ENCODE measurements at regions not wholly inside any gene's neighbourhood (a gene's known extent, or its start where the extent isn't known, plus 50 kb on each side); places are given as distances from the start of the nearest gene placed in this dataset.
A peak's percentile ranks its signal among the peaks of the same experiment; 100 is the strongest.

DNA sequence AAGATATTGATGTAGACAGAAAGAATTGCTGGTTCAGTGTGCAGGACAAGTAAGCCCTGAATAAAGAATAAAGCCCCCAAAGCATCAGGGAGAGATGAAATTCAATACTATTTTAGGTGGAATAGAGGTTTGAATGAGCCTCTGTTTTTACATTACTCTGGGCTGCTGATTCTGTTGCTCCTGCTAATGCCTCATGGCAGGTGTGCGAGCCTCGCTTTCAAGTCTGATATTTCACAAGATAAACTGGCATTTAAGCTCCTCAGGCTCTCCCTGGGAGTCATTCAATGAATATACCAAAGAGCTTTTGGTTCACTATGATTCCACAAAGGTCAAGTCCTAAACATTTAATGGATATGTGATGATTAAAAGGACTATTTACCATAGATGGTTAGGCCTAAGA is 601.0 kb upstream of the SLC39A10 start:
- H3K4me3 ChIP-seq (ENCODE audit: control insufficient read depth in 1 of 7, extremely low read depth in 1 of 7, insufficient read depth in 4 of 7, low read depth in 2 of 7, low read length in 6 of 7), result no peak overlapping the region
- no peaks in the 10 kb centered on the region for H3K36me3 ChIP-seq (ENCODE audit: control insufficient read depth in 4 of 4, insufficient read depth in 4 of 4, low read length in 3 of 4)
- no peak for DNase-seq
- H3K9me3 ChIP-seq (ENCODE audit: control extremely low read depth in 1 of 5, control insufficient read depth in 4 of 5, insufficient read depth in 2 of 5, low read depth in 1 of 5, low read length in 4 of 5), result no peaks in the 10 kb centered on the region
- no peak overlapping the region for H3K27ac ChIP-seq (ENCODE audit: insufficient read depth in 1 of 2, low read depth in 1 of 2, low read length in 2 of 2, poor library complexity in 1 of 2, severe bottlenecking in 2 of 2)
- WGBS (ENCODE audit: insufficient coverage), result 100% methylated on average over 1 of the region's 2 CpGs
- no peaks in the 10 kb centered on the region for H3K27me3 ChIP-seq (replicated peaks in 2 of 5; ENCODE audit: control insufficient read depth in 4 of 5, insufficient read depth in 5 of 5, low read length in 4 of 5)
- ChIA-PET CTCF (no interaction called here), POLR2A (no interaction called here)
- no peaks in the 10 kb centered on the region for H3K4me1 ChIP-seq (ENCODE audit: control extremely low read depth in 1 of 4, control insufficient read depth in 4 of 4, insufficient read depth in 4 of 4, low read length in 3 of 4)

DNA sequence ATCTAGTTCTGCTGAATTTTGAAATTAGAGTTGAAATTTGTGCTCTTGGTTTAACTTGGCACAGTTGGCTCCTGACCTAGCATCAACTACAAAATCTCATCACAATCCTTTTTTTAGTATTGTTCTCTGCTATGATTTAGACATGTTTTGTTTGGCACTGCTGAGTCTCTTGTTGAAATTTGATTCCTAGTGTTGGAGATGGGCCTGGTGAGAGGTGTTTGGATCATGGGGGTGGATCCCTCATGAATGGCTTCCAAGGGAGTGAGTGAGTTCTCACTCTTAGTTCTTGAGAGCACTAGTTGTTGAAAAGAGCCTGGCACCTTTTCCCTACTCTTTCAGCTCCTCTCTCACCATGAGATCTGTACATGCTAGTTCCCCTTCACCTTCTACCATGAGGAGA is 605.6 kb upstream of the SLC39A10 start:
- Histone ChIP-seq H3K4me1 (ENCODE audit: control extremely low read depth in 1 of 4, control insufficient read depth in 4 of 4, insufficient read depth in 4 of 4, low read length in 3 of 4) (no peaks in the 10 kb centered on the region), H3K9me3 (ENCODE audit: control extremely low read depth in 1 of 5, control insufficient read depth in 4 of 5, insufficient read depth in 2 of 5, low read depth in 1 of 5, low read length in 4 of 5) (no peaks in the 10 kb centered on the region), H3K27me3 (replicated peaks in 2 of 5; ENCODE audit: control insufficient read depth in 4 of 5, insufficient read depth in 5 of 5, low read length in 4 of 5) (no peaks in the 10 kb centered on the region), H3K4me3 (ENCODE audit: control insufficient read depth in 1 of 7, extremely low read depth in 1 of 7, insufficient read depth in 4 of 7, low read depth in 2 of 7, low read length in 6 of 7) (no peak overlapping the region), H3K27ac (ENCODE audit: insufficient read depth in 1 of 2, low read depth in 1 of 2, low read length in 2 of 2, poor library complexity in 1 of 2, severe bottlenecking in 2 of 2) (no peak overlapping the region), H3K36me3 (ENCODE audit: control insufficient read depth in 4 of 4, insufficient read depth in 4 of 4, low read length in 3 of 4) (no peaks in the 10 kb centered on the region)
- CTCF ChIA-PET, result no interaction called here
- no peak for DNase-seq
- POLR2A ChIA-PET, result no interaction called here

DNA sequence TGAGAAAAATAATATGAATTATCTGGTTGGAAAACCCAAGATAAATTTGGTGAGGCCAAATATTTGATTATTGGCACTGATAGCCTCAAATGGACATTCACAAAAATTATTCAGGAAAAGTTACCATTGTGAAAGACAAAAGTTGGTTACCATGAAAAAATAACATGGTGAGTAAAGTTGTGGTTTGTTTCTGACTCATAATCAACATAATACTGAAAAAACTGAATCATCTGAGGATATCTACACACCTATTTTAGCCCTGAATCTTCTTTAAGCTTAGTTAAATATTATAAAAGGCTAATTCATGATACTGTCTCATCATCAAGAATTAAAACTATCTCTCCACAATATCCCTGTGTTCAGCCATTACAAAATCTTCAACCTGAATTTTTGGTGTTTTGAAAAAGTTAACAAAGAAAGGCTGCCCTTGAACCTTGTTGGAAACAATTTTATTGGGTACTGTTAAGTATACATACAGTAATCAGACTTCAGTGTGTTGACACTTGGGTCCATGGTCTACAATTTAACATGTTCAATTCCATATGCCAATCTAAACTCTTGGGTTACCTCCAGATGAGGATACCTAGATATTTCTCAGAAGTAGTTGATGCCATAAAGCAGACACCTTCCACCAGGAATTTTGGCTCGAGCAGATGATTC is 607.5 kb upstream of the SLC39A10 start:
- no peaks in the 10 kb centered on the region for H3K36me3 ChIP-seq (ENCODE audit: control insufficient read depth in 4 of 4, insufficient read depth in 4 of 4, low read length in 3 of 4)
- DNase-seq, result no peak
- no peaks in the 10 kb centered on the region for H3K4me1 ChIP-seq (ENCODE audit: control extremely low read depth in 1 of 4, control insufficient read depth in 4 of 4, insufficient read depth in 4 of 4, low read length in 3 of 4)
- POLR2A ChIA-PET, result no interaction called here
- WGBS (ENCODE audit: insufficient coverage), result no CpG with 5 or more reads among the region's 1 CpG
- H3K4me3 ChIP-seq (ENCODE audit: control insufficient read depth in 1 of 7, extremely low read depth in 1 of 7, insufficient read depth in 4 of 7, low read depth in 2 of 7, low read length in 6 of 7), result no peak overlapping the region
- no peaks in the 10 kb centered on the region for H3K9me3 ChIP-seq (ENCODE audit: control extremely low read depth in 1 of 5, control insufficient read depth in 4 of 5, insufficient read depth in 2 of 5, low read depth in 1 of 5, low read length in 4 of 5)
- CTCF ChIA-PET, result no interaction called here
- H3K27me3 ChIP-seq (replicated peaks in 2 of 5; ENCODE audit: control insufficient read depth in 4 of 5, insufficient read depth in 5 of 5, low read length in 4 of 5), result no peaks in the 10 kb centered on the region
- H3K27ac ChIP-seq (ENCODE audit: insufficient read depth in 1 of 2, low read depth in 1 of 2, low read length in 2 of 2, poor library complexity in 1 of 2, severe bottlenecking in 2 of 2), result no peak overlapping the region

DNA sequence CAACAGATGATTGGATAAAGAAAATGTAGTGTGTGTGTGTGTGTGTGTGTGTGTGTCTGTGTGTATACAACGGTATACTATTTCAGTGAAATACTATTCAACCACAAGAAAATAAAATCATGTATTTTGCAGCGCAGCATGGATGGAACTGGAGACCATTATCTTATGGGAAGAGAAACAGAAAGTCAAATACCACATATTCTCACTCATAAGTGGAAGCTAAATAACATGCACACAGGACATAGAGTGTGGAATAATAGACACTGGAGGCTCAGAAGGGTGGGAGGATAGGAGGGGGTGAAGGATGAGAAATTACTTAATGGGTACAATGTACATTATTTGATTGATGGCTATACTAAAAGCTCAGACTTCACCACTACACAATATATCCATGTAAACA is 609.1 kb upstream of the SLC39A10 start:
- WGBS (ENCODE audit: insufficient coverage), result no CpG with 5 or more reads among the region's 2 CpGs
- Histone ChIP-seq H3K4me1 (ENCODE audit: control extremely low read depth in 1 of 4, control insufficient read depth in 4 of 4, insufficient read depth in 4 of 4, low read length in 3 of 4) (no peaks in the 10 kb centered on the region), H3K27ac (ENCODE audit: insufficient read depth in 1 of 2, low read depth in 1 of 2, low read length in 2 of 2, poor library complexity in 1 of 2, severe bottlenecking in 2 of 2) (no peak overlapping the region), H3K4me3 (ENCODE audit: control insufficient read depth in 1 of 7, extremely low read depth in 1 of 7, insufficient read depth in 4 of 7, low read depth in 2 of 7, low read length in 6 of 7) (no peak overlapping the region), H3K9me3 (ENCODE audit: control extremely low read depth in 1 of 5, control insufficient read depth in 4 of 5, insufficient read depth in 2 of 5, low read depth in 1 of 5, low read length in 4 of 5) (no peaks in the 10 kb centered on the region), H3K27me3 (replicated peaks in 2 of 5; ENCODE audit: control insufficient read depth in 4 of 5, insufficient read depth in 5 of 5, low read length in 4 of 5) (no peaks in the 10 kb centered on the region), H3K36me3 (ENCODE audit: control insufficient read depth in 4 of 4, insufficient read depth in 4 of 4, low read length in 3 of 4) (no peaks in the 10 kb centered on the region)
- ChIA-PET POLR2A (no interaction called here), CTCF (no interaction called here)
- DNase-seq, result peak in 1 of 3 donors; percentile 9

DNA sequence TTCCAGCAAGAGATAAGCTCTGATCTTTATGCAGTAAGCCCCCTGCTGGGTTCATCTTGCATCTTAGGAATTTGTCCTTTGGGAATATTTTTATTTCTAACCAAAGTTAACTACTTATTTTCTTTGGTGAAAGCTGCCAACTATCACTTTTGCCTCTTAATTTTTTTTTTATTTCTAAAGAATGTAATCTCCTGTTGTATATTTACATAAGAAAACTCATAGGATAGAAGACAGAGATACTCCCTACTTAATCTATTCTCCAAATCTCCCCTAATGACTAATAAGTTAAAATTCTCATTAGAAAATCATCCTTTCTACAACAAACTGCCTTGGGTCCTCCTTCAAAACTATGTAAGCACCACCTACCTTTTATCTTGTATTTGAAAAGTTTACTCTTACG is 612.2 kb upstream of the SLC39A10 start:
- Histone ChIP-seq H3K9me3 (ENCODE audit: control extremely low read depth in 1 of 5, control insufficient read depth in 4 of 5, insufficient read depth in 2 of 5, low read depth in 1 of 5, low read length in 4 of 5) (no peaks in the 10 kb centered on the region), H3K4me1 (ENCODE audit: control extremely low read depth in 1 of 4, control insufficient read depth in 4 of 4, insufficient read depth in 4 of 4, low read length in 3 of 4) (no peaks in the 10 kb centered on the region), H3K27ac (ENCODE audit: insufficient read depth in 1 of 2, low read depth in 1 of 2, low read length in 2 of 2, poor library complexity in 1 of 2, severe bottlenecking in 2 of 2) (no peak overlapping the region), H3K4me3 (ENCODE audit: control insufficient read depth in 1 of 7, extremely low read depth in 1 of 7, insufficient read depth in 4 of 7, low read depth in 2 of 7, low read length in 6 of 7) (no peak overlapping the region), H3K27me3 (replicated peaks in 2 of 5; ENCODE audit: control insufficient read depth in 4 of 5, insufficient read depth in 5 of 5, low read length in 4 of 5) (no peaks in the 10 kb centered on the region), H3K36me3 (ENCODE audit: control insufficient read depth in 4 of 4, insufficient read depth in 4 of 4, low read length in 3 of 4) (no peaks in the 10 kb centered on the region)
- ChIA-PET POLR2A (no interaction called here), CTCF (no interaction called here)
- no CpG with 5 or more reads among the region's 1 CpG for WGBS (ENCODE audit: insufficient coverage)
- DNase-seq, result no peak

DNA sequence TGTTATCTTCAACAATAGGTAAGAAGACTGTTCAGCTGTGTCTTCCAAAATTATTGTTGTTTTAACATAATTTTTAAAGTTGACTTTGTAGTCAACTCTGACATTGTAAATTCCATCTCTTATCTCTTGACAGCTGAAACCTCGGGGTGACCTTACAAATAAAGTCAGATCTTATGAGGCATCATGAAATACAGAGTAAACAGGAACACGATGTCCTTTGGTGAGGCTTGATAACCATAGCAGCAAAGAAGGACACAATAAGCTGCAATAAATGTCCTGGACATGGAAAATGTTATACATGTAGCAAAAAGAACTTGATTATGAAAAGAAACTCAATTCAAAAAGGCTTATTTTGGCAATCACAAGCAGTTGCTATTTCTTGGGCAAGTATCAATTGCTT is 618.9 kb upstream of the SLC39A10 start:
- POLR2A ChIA-PET, result no interaction called here
- DNase-seq, result no peak
- CTCF ChIA-PET, result no interaction called here
- Histone ChIP-seq H3K9me3 (ENCODE audit: control extremely low read depth in 1 of 5, control insufficient read depth in 4 of 5, insufficient read depth in 2 of 5, low read depth in 1 of 5, low read length in 4 of 5) (no peaks in the 10 kb centered on the region), H3K4me3 (ENCODE audit: control insufficient read depth in 1 of 7, extremely low read depth in 1 of 7, insufficient read depth in 4 of 7, low read depth in 2 of 7, low read length in 6 of 7) (no peak overlapping the region), H3K27me3 (replicated peaks in 2 of 5; ENCODE audit: control insufficient read depth in 4 of 5, insufficient read depth in 5 of 5, low read length in 4 of 5) (no peaks in the 10 kb centered on the region), H3K36me3 (ENCODE audit: control insufficient read depth in 4 of 4, insufficient read depth in 4 of 4, low read length in 3 of 4) (no peaks in the 10 kb centered on the region), H3K4me1 (ENCODE audit: control extremely low read depth in 1 of 4, control insufficient read depth in 4 of 4, insufficient read depth in 4 of 4, low read length in 3 of 4) (no peaks in the 10 kb centered on the region), H3K27ac (ENCODE audit: insufficient read depth in 1 of 2, low read depth in 1 of 2, low read length in 2 of 2, poor library complexity in 1 of 2, severe bottlenecking in 2 of 2) (no peak overlapping the region)
- WGBS (ENCODE audit: insufficient coverage), result 17% methylated on average over 2 of the region's 2 CpGs

DNA sequence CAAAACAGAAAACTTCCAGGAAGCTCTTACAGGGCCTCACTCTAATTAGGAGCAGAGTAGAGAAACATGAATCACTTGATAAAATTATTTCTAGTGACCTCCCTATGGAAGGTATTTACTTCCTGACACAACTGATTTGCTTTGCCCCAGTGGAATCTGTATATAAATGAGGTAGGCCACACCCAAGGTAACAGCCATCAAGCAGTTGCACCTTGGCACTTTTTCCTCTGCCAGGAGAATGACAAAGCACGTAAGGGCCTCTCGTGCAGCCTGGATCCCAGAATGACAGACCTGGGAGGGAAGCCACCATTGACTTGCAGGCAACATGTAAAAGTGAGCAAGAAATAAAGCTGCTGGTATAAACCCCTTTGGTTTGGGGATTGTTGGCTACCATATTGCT is 620.0 kb upstream of the SLC39A10 start:
- ChIA-PET POLR2A (no interaction called here), CTCF (interaction anchor here (0.6 kb wide), 1 partner anchor 1423 kb away, joined by 3 read pairs; no protein-coding TSS in a partner anchor)
- Histone ChIP-seq H3K4me1 (ENCODE audit: control extremely low read depth in 1 of 4, control insufficient read depth in 4 of 4, insufficient read depth in 4 of 4, low read length in 3 of 4) (no peaks in the 10 kb centered on the region), H3K27ac (ENCODE audit: insufficient read depth in 1 of 2, low read depth in 1 of 2, low read length in 2 of 2, poor library complexity in 1 of 2, severe bottlenecking in 2 of 2) (no peak overlapping the region), H3K36me3 (ENCODE audit: control insufficient read depth in 4 of 4, insufficient read depth in 4 of 4, low read length in 3 of 4) (no peaks in the 10 kb centered on the region), H3K4me3 (ENCODE audit: control insufficient read depth in 1 of 7, extremely low read depth in 1 of 7, insufficient read depth in 4 of 7, low read depth in 2 of 7, low read length in 6 of 7) (no peak overlapping the region), H3K27me3 (replicated peaks in 2 of 5; ENCODE audit: control insufficient read depth in 4 of 5, insufficient read depth in 5 of 5, low read length in 4 of 5) (no peaks in the 10 kb centered on the region), H3K9me3 (ENCODE audit: control extremely low read depth in 1 of 5, control insufficient read depth in 4 of 5, insufficient read depth in 2 of 5, low read depth in 1 of 5, low read length in 4 of 5) (no peaks in the 10 kb centered on the region)
- WGBS (ENCODE audit: insufficient coverage), result 100% methylated on average over 2 of the region's 2 CpGs
- no peak for DNase-seq

All from common myeloid progenitor, CD34-positive (primary cell).